Omental fat pad (tissue), 3 donors: ENCODE measurements at regions not wholly inside any gene's neighbourhood (a gene's known extent, or its start where the extent isn't known, plus 50 kb on each side); places are given as distances from the start of the nearest gene placed in this dataset.
A peak's percentile ranks its signal among the peaks of the same experiment; 100 is the strongest.
"Not testable (repeated sequence)": the region's sequence is repeated elsewhere in the genome, so short reads cannot be mapped to it uniquely, and the experiment has no call there.

ENCODE experiments used
- ATAC-seq: fragments of 150-250 bp; one replicate; pipeline ENCODE4 v1.9.1; 2016; ENCODE audit warnings: mild to moderate bottlenecking, moderate library complexity; ENCODE audit not compliant: low FRiP score
- DNase-seq: peaks from one replicate; pipeline ENCODE4 v3.0.0-alpha.2; 2019; ENCODE audit warnings: low spot score
- CTCF ChIP-seq, 3 donors: fragments of 450-650 bp; IDR thresholded peaks; one replicate each; pipeline ENCODE4 v1.5.1; 2016 to 2017; ENCODE audit warnings: antibody characterized with exemption in 3 of 3, mild to moderate bottlenecking in 3 of 3, moderate library complexity in 2 of 3

- ATAC-seq, DNase-seq: not testable (repeated sequence)
These were observed 138.5 kb downstream of the OR2B2 start for GRCh38 chr6:27773542-27774263.

GRCh38 chr6:27772261-27773001, 139.8 kb downstream of the OR2B2 start:
- DNase-seq (peak; percentile 72), ATAC-seq (peak; percentile 96)
- TF ChIP-seq CTCF (IDR thresholded peaks at IDR 0.05) = peak in 2 of 3 donors; percentile 28 to 84

- no peak for DNase-seq
- TF ChIP-seq CTCF (IDR thresholded peaks at IDR 0.05) = no peak
- ATAC-seq = no peak
These were observed 141.0 kb downstream of the OR2B2 start for GRCh38 chr6:27771235-27771634.

- TF ChIP-seq CTCF (IDR thresholded peaks at IDR 0.05) = no peak
- no peak for ATAC-seq
- DNase-seq = no peak
These were observed 141.5 kb downstream of the OR2B2 start for GRCh38 chr6:27770724-27771123.

- TF ChIP-seq CTCF (IDR thresholded peaks at IDR 0.05) = no peak
- no peak for ATAC-seq
- DNase-seq = no peak
These were observed 143.6 kb downstream of the OR2B2 start for GRCh38 chr6:27768556-27768955.

- TF ChIP-seq CTCF (IDR thresholded peaks at IDR 0.05) = no peak
These were observed 144.3 kb downstream of the OR2B2 start for GRCh38 chr6:27767851-27768250.

GRCh38 chr6:27766405-27766804, 145.8 kb downstream of the OR2B2 start:
- no peak for ATAC-seq
- DNase-seq = no peak
- no peak for TF ChIP-seq CTCF (IDR thresholded peaks at IDR 0.05)

More at GRCh38 chr6:27767851-27768250, 144.3 kb downstream of the OR2B2 start:
- ATAC-seq = no peak
- no peak for DNase-seq
